ENCODE measurements at regions not wholly inside any gene's neighbourhood (a gene's known extent, or its start where the extent isn't known, plus 50 kb on each side); places are given as distances from the start of the nearest gene placed in this dataset.
A peak's percentile ranks its signal among the peaks of the same experiment; 100 is the strongest.

DNA sequence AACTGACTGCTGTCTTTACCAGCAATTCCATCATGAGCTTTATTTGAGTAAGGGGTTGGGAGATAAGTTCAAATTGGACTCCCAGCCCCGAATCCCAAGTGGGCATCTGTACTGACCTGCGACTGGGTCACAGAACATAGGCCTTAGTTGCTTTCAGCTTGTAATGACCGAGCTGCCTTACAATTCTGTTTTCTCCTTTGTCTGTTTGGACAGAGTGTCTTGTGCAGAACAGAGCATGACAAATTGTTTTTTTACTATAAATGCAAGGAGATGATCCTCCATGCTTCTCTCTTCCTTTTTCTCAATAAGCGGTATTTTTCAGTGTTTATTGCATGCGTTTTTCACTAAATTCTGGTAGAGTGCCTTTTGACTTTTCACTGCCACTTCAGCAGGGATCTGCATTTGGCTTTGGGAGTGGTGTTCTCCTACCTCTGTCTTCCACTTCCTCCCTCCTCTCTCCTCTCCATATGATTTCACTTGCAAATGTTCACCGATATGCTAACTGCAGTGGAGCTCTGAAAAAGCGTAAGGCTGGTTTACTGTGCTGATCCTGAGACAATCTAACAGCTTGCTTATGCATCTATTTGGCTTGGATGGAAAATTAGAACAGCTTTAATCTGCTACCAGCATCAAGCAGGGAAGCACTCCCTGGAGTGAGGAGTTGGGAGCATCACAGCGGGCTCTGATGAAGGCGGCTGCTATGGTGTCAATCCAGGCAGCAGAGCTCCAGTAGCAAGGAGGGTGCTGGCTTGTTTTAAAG lies 158.8 kb upstream of the SMIM21 start:
- Histone ChIP-seq H3K79me2 (ENCODE audit: insufficient read depth, low read length) (no peaks in the 10 kb centered on the region), H3K27me3 (ENCODE audit: insufficient read depth, low read length) (peaks cover 6% of the 10 kb centered on the region), H4K20me1 (ENCODE audit: insufficient read depth, low read length) (no peaks in the 10 kb centered on the region), H3K4me3 (ENCODE audit: insufficient read depth, low read depth, low read length) (no peak overlapping the region), H3K4me1 (ENCODE audit: insufficient read depth, low read length) (peaks cover 9% of the 10 kb centered on the region), H3K36me3 (ENCODE audit: insufficient read depth, low read length) (no peaks in the 10 kb centered on the region), H3K27ac (ENCODE audit: low read depth, low read length) (no peak overlapping the region), H2AFZ (ENCODE audit: low read depth, low read length) (no peak overlapping the region), H3K9ac (ENCODE audit: low read length) (no peak overlapping the region), H3K4me2 (ENCODE audit: low read length) (no peak overlapping the region), H3K9me3 (ENCODE audit: insufficient read depth, low read depth, low read length) (no peaks in the 10 kb centered on the region)
- Mint-ChIP-seq H3K36me3 (ENCODE audit: low read depth, unreplicated experiment) (no peaks in the 10 kb centered on the region), H3K9me3 (ENCODE audit: unreplicated experiment) (peaks cover 5% of the 10 kb centered on the region), H3K4me3 (ENCODE audit: unreplicated experiment) (no peak overlapping the region), H3K4me1 (ENCODE audit: low read depth, unreplicated experiment) (no peaks in the 10 kb centered on the region), H3K27me3 (ENCODE audit: low read depth, unreplicated experiment) (peaks cover 4% of the 10 kb centered on the region), H3K27ac (ENCODE audit: unreplicated experiment) (no peak overlapping the region)
- FAIRE-seq (no peak), DNase-seq (ENCODE audit: low read depth) (no peak)
- TF ChIP-seq, protein P1, sequence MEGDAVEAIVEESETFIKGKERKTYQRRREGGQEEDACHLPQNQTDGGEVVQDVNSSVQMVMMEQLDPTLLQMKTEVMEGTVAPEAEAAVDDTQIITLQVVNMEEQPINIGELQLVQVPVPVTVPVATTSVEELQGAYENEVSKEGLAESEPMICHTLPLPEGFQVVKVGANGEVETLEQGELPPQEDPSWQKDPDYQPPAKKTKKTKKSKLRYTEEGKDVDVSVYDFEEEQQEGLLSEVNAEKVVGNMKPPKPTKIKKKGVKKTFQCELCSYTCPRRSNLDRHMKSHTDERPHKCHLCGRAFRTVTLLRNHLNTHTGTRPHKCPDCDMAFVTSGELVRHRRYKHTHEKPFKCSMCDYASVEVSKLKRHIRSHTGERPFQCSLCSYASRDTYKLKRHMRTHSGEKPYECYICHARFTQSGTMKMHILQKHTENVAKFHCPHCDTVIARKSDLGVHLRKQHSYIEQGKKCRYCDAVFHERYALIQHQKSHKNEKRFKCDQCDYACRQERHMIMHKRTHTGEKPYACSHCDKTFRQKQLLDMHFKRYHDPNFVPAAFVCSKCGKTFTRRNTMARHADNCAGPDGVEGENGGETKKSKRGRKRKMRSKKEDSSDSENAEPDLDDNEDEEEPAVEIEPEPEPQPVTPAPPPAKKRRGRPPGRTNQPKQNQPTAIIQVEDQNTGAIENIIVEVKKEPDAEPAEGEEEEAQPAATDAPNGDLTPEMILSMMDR (IDR thresholded peaks at IDR 0.05; ENCODE audit: insufficient read depth, low read depth, low read length) = no peak
- TF ChIP-seq EZH2 (IDR thresholded peaks at IDR 0.05; ENCODE audit: insufficient read depth, low read length) = no peak

DNA sequence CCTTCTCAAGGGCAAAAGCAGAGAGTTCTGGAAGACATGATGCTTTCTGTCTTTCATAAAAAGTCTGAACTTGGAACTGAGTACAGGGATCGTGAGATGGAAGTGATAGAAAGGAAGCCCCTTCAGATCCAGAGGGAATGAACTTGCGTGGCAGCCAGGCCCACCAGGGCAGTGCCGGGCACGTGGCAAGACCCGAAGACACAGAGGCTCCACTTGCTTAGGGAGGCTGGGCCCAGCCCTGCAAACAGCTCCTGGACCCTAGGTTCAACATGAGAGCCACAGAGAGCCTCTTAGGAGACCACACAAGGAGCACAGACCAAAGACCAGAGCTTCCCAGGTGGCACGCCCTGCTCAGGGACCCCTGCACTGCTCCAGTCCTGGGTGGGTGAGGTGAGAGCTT lies 155.4 kb upstream of the SMIM21 start:
- FAIRE-seq (no peak), DNase-seq (ENCODE audit: low read depth) (no peak)
- Histone ChIP-seq H3K9ac (ENCODE audit: low read length) (no peak overlapping the region), H3K4me2 (ENCODE audit: low read length) (peak overlapping the region; percentile 12), H3K36me3 (ENCODE audit: insufficient read depth, low read length) (no peaks in the 10 kb centered on the region), H3K27ac (ENCODE audit: low read depth, low read length) (no peak overlapping the region), H2AFZ (ENCODE audit: low read depth, low read length) (no peak overlapping the region), H3K4me1 (ENCODE audit: insufficient read depth, low read length) (peaks cover 10% of the 10 kb centered on the region), H3K27me3 (ENCODE audit: insufficient read depth, low read length) (peaks cover 6% of the 10 kb centered on the region), H3K79me2 (ENCODE audit: insufficient read depth, low read length) (no peaks in the 10 kb centered on the region), H4K20me1 (ENCODE audit: insufficient read depth, low read length) (no peaks in the 10 kb centered on the region), H3K9me3 (ENCODE audit: insufficient read depth, low read depth, low read length) (no peaks in the 10 kb centered on the region), H3K4me3 (ENCODE audit: insufficient read depth, low read depth, low read length) (no peak overlapping the region)
- Mint-ChIP-seq H3K36me3 (ENCODE audit: low read depth, unreplicated experiment) (no peaks in the 10 kb centered on the region), H3K4me3 (ENCODE audit: unreplicated experiment) (no peak overlapping the region), H3K4me1 (ENCODE audit: low read depth, unreplicated experiment) (no peaks in the 10 kb centered on the region), H3K27ac (ENCODE audit: unreplicated experiment) (no peak overlapping the region), H3K27me3 (ENCODE audit: low read depth, unreplicated experiment) (peaks cover 4% of the 10 kb centered on the region), H3K9me3 (ENCODE audit: unreplicated experiment) (no peaks in the 10 kb centered on the region)
- TF ChIP-seq, protein P1 (IDR thresholded peaks at IDR 0.05; ENCODE audit: insufficient read depth, low read depth, low read length) = no peak

DNA sequence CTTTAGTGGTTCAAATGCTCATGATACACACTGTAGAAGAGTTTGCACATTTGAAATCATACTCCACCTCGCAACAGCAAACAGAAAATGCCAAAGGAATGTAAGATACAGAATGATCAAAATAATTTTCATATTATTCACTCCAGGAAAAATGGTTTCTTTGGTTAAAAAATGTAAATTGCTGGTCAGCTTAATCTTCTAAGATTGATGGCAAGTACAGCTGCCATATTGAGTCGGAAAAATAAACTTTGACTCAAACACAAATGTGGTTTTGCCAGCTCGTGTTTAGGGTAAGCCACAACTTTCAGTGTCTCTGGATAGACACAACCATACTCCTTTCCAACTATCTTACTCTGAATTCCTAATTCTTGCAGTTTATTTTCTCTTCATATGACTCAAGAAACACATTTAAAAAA lies 154.9 kb upstream of the SMIM21 start:
- Histone ChIP-seq H3K27ac (ENCODE audit: low read depth, low read length) (no peak overlapping the region), H3K4me1 (ENCODE audit: insufficient read depth, low read length) (peaks cover 10% of the 10 kb centered on the region), H4K20me1 (ENCODE audit: insufficient read depth, low read length) (no peaks in the 10 kb centered on the region), H3K4me2 (ENCODE audit: low read length) (peak overlapping the region; percentile 12), H3K36me3 (ENCODE audit: insufficient read depth, low read length) (no peaks in the 10 kb centered on the region), H3K9ac (ENCODE audit: low read length) (no peak overlapping the region), H3K79me2 (ENCODE audit: insufficient read depth, low read length) (no peaks in the 10 kb centered on the region), H3K9me3 (ENCODE audit: insufficient read depth, low read depth, low read length) (no peaks in the 10 kb centered on the region), H2AFZ (ENCODE audit: low read depth, low read length) (no peak overlapping the region), H3K27me3 (ENCODE audit: insufficient read depth, low read length) (peaks cover 6% of the 10 kb centered on the region), H3K4me3 (ENCODE audit: insufficient read depth, low read depth, low read length) (no peak overlapping the region)
- TF ChIP-seq, protein P1 (IDR thresholded peaks at IDR 0.05; ENCODE audit: insufficient read depth, low read depth, low read length) = no peak
- TF ChIP-seq EZH2 (IDR thresholded peaks at IDR 0.05; ENCODE audit: insufficient read depth, low read length) = no peak
- Mint-ChIP-seq H3K4me3 (ENCODE audit: unreplicated experiment) (no peak overlapping the region), H3K36me3 (ENCODE audit: low read depth, unreplicated experiment) (no peaks in the 10 kb centered on the region), H3K27ac (ENCODE audit: unreplicated experiment) (no peak overlapping the region), H3K4me1 (ENCODE audit: low read depth, unreplicated experiment) (no peaks in the 10 kb centered on the region), H3K9me3 (ENCODE audit: unreplicated experiment) (no peaks in the 10 kb centered on the region), H3K27me3 (ENCODE audit: low read depth, unreplicated experiment) (peaks cover 4% of the 10 kb centered on the region)
- DNase-seq (ENCODE audit: low read depth) (peak; percentile 86), FAIRE-seq (peak; percentile 90)

Measured in astrocyte (in vitro differentiated cells and primary cell).